ENCODE measurements at regions not wholly inside any gene's neighbourhood (a gene's known extent, or its start where the extent isn't known, plus 50 kb on each side); places are given as distances from the start of the nearest gene placed in this dataset.

- TF ChIP-seq TAF1 (IDR thresholded peaks at IDR 0.05; ENCODE audit: low read depth) (no peak), TEAD4 (IDR thresholded peaks at IDR 0.05) (no peak), EGR1 (IDR thresholded peaks at IDR 0.05) (no peak), YY1 (IDR thresholded peaks at IDR 0.05; ENCODE audit: low read depth) (no peak)
Measured at GRCh38 chr6:44627091-44627882, 239.8 kb downstream of the CDC5L start.

GRCh38 chr6:44627883-44628271, 240.4 kb downstream of the CDC5L start:
- TF ChIP-seq RAD21 (IDR thresholded peaks at IDR 0.05; ENCODE audit: low read depth) = no peak
- TF ChIP-seq FOXM1 (IDR thresholded peaks at IDR 0.05; ENCODE audit: borderline replicate concordance, low read depth) = no peak
- TF ChIP-seq CREB1 (IDR thresholded peaks at IDR 0.05; ENCODE audit: low read depth) = no peak
- TF ChIP-seq CEBPB (IDR thresholded peaks at IDR 0.05) = no peak
- no peak for TF ChIP-seq TCF12 (IDR thresholded peaks at IDR 0.05; ENCODE audit: low read depth)
- no peak for TF ChIP-seq REST (IDR thresholded peaks at IDR 0.05; ENCODE audit: low read depth)
- no peak for TF ChIP-seq MAX (IDR thresholded peaks at IDR 0.05)
- TF ChIP-seq TEAD4 (IDR thresholded peaks at IDR 0.05) = no peak
- TF ChIP-seq YY1 (IDR thresholded peaks at IDR 0.05; ENCODE audit: low read depth) = no peak
- no peak for TF ChIP-seq EP300 (IDR thresholded peaks at IDR 0.05; ENCODE audit: borderline replicate concordance)
- no peak for TF ChIP-seq EGR1 (IDR thresholded peaks at IDR 0.05)
- no peak for TF ChIP-seq NFIC (IDR thresholded peaks at IDR 0.05)
- TF ChIP-seq TAF1 (IDR thresholded peaks at IDR 0.05; ENCODE audit: low read depth) = no peak
- no peak for TF ChIP-seq USF1 (IDR thresholded peaks at IDR 0.05)
- no peak for TF ChIP-seq ZBTB7A (IDR thresholded peaks at IDR 0.05; ENCODE audit: low read depth)

- TF ChIP-seq NFIC (IDR thresholded peaks at IDR 0.05) (no peak), TAF1 (IDR thresholded peaks at IDR 0.05; ENCODE audit: low read depth) (no peak), EGR1 (IDR thresholded peaks at IDR 0.05) (no peak), CREB1 (IDR thresholded peaks at IDR 0.05; ENCODE audit: low read depth) (no peak), TCF12 (IDR thresholded peaks at IDR 0.05; ENCODE audit: low read depth) (no peak), MAX (IDR thresholded peaks at IDR 0.05) (no peak), TEAD4 (IDR thresholded peaks at IDR 0.05) (no peak), CEBPB (IDR thresholded peaks at IDR 0.05) (no peak), FOXM1 (IDR thresholded peaks at IDR 0.05; ENCODE audit: borderline replicate concordance, low read depth) (no peak), YY1 (IDR thresholded peaks at IDR 0.05; ENCODE audit: low read depth) (no peak), USF1 (IDR thresholded peaks at IDR 0.05) (no peak), REST (IDR thresholded peaks at IDR 0.05; ENCODE audit: low read depth) (no peak), ZBTB7A (IDR thresholded peaks at IDR 0.05; ENCODE audit: low read depth) (no peak), RAD21 (IDR thresholded peaks at IDR 0.05; ENCODE audit: low read depth) (no peak), EP300 (IDR thresholded peaks at IDR 0.05; ENCODE audit: borderline replicate concordance) (no peak)
Measured at GRCh38 chr6:44628347-44628746, 240.8 kb downstream of the CDC5L start.

GRCh38 chr6:44629636-44630035, 242.1 kb downstream of the CDC5L start:
- TF ChIP-seq RAD21 (IDR thresholded peaks at IDR 0.05; ENCODE audit: low read depth) = no peak
- TF ChIP-seq MAX (IDR thresholded peaks at IDR 0.05) = no peak

GRCh38 chr6:44630125-44631028, 242.9 kb downstream of the CDC5L start:
- no peak for TF ChIP-seq REST (IDR thresholded peaks at IDR 0.05; ENCODE audit: low read depth)
- no peak for TF ChIP-seq EP300 (IDR thresholded peaks at IDR 0.05; ENCODE audit: borderline replicate concordance)
- TF ChIP-seq NFIC (IDR thresholded peaks at IDR 0.05) = no peak
- no peak for TF ChIP-seq CEBPB (IDR thresholded peaks at IDR 0.05)
- TF ChIP-seq CREB1 (IDR thresholded peaks at IDR 0.05; ENCODE audit: low read depth) = no peak
- TF ChIP-seq RAD21 (IDR thresholded peaks at IDR 0.05; ENCODE audit: low read depth) = peak; percentile 85
- no peak for TF ChIP-seq TCF12 (IDR thresholded peaks at IDR 0.05; ENCODE audit: low read depth)
